ENCODE measurements at regions not wholly inside any gene's neighbourhood (a gene's known extent, or its start where the extent isn't known, plus 50 kb on each side); places are given as distances from the start of the nearest gene placed in this dataset.

DNA sequence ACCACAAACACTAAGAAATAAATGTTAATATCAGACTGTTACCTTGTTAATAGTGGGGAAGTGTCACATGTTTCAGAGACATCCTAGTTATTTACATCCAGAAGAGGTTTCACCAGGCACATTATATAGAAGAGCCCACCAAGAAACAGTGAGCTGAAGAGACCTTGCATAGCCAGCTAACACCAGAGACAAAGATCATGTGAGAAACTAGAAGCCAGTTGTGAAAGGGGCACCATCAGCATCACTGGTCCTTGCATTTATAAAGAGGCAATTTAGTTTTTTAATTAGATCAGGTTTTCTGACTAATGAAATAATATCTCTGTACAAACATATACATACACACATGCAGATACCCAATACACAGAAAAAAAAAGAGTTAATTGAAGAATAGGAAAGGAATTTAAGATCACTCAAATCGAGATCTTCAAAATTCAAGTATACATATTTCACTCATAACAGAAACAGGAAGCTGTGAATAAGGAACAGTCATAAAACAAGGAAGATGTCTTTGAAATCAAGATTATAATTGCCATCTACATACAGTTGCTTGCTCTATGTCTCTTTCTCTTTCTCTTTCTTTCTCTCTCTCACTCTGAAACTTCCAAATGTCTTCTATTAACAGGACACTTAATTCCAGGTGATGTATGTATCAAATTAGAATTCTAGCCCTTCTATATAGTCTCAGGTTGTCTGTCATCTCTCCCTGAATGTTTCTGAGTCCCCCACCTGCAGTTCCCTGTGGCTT is 348.7 kb downstream of the ETS1 start:
- H3K4me2 ChIP-seq (ENCODE audit: low read length), result no peak overlapping the region
- H4K20me1 ChIP-seq (ENCODE audit: insufficient read depth), result no peaks in the 10 kb centered on the region
- H3K79me2 ChIP-seq (replicated peaks; ENCODE audit: insufficient read depth, low read length), result no peaks in the 10 kb centered on the region
- H3K9me2 ChIP-seq (ENCODE audit: insufficient read depth, low read length), result no peaks in the 10 kb centered on the region
- no peak for TF ChIP-seq EZH2 (IDR thresholded peaks at IDR 0.05; ENCODE audit: borderline replicate concordance, insufficient read depth, low read length, poor library complexity, severe bottlenecking)
- TF ChIP-seq EP300 (conservative IDR thresholded peaks at IDR 0.05; ENCODE audit: poor library complexity, severe bottlenecking), result no peak
- TF ChIP-seq SMC3 (conservative IDR thresholded peaks at IDR 0.05; ENCODE audit: poor library complexity), result no peak
- TF ChIP-seq MXI1 (conservative IDR thresholded peaks at IDR 0.05; ENCODE audit: poor library complexity, severe bottlenecking), result no peak
- TF ChIP-seq, protein P1, sequence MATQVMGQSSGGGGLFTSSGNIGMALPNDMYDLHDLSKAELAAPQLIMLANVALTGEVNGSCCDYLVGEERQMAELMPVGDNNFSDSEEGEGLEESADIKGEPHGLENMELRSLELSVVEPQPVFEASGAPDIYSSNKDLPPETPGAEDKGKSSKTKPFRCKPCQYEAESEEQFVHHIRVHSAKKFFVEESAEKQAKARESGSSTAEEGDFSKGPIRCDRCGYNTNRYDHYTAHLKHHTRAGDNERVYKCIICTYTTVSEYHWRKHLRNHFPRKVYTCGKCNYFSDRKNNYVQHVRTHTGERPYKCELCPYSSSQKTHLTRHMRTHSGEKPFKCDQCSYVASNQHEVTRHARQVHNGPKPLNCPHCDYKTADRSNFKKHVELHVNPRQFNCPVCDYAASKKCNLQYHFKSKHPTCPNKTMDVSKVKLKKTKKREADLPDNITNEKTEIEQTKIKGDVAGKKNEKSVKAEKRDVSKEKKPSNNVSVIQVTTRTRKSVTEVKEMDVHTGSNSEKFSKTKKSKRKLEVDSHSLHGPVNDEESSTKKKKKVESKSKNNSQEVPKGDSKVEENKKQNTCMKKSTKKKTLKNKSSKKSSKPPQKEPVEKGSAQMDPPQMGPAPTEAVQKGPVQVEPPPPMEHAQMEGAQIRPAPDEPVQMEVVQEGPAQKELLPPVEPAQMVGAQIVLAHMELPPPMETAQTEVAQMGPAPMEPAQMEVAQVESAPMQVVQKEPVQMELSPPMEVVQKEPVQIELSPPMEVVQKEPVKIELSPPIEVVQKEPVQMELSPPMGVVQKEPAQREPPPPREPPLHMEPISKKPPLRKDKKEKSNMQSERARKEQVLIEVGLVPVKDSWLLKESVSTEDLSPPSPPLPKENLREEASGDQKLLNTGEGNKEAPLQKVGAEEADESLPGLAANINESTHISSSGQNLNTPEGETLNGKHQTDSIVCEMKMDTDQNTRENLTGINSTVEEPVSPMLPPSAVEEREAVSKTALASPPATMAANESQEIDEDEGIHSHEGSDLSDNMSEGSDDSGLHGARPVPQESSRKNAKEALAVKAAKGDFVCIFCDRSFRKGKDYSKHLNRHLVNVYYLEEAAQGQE (IDR thresholded peaks at IDR 0.05; ENCODE audit: borderline replicate concordance), result no peak
- no peak for TF ChIP-seq RAD21 (conservative IDR thresholded peaks at IDR 0.05)
- TF ChIP-seq, protein P2, sequence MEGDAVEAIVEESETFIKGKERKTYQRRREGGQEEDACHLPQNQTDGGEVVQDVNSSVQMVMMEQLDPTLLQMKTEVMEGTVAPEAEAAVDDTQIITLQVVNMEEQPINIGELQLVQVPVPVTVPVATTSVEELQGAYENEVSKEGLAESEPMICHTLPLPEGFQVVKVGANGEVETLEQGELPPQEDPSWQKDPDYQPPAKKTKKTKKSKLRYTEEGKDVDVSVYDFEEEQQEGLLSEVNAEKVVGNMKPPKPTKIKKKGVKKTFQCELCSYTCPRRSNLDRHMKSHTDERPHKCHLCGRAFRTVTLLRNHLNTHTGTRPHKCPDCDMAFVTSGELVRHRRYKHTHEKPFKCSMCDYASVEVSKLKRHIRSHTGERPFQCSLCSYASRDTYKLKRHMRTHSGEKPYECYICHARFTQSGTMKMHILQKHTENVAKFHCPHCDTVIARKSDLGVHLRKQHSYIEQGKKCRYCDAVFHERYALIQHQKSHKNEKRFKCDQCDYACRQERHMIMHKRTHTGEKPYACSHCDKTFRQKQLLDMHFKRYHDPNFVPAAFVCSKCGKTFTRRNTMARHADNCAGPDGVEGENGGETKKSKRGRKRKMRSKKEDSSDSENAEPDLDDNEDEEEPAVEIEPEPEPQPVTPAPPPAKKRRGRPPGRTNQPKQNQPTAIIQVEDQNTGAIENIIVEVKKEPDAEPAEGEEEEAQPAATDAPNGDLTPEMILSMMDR (IDR thresholded peaks at IDR 0.05; ENCODE audit: poor library complexity, severe bottlenecking), result no peak
- TF ChIP-seq TAF1 (IDR thresholded peaks at IDR 0.05; ENCODE audit: low read depth), result no peak
- TF ChIP-seq POLR2AphosphoS5 (IDR thresholded peaks at IDR 0.05), result no peak
- H3K4me3 ChIP-seq (ENCODE audit: low read length), result no peak overlapping the region
- H2AFZ ChIP-seq (ENCODE audit: low read depth, low read length), result no peak overlapping the region
- no peaks in the 10 kb centered on the region for H3K27me3 ChIP-seq (ENCODE audit: insufficient read depth, low read depth, low read length)
- no peak overlapping the region for H3K27ac ChIP-seq (ENCODE audit: low read length)
- H3F3A ChIP-seq (ENCODE audit: insufficient read depth, low read length, poor library complexity, severe bottlenecking), result no peaks in the 10 kb centered on the region
- no peak overlapping the region for H3K9ac ChIP-seq (ENCODE audit: low read length)
- no peaks in the 10 kb centered on the region for H3K36me3 ChIP-seq (ENCODE audit: insufficient read depth, low read length)
- no peaks in the 10 kb centered on the region for H3K9me3 ChIP-seq (ENCODE audit: low read length)

DNA sequence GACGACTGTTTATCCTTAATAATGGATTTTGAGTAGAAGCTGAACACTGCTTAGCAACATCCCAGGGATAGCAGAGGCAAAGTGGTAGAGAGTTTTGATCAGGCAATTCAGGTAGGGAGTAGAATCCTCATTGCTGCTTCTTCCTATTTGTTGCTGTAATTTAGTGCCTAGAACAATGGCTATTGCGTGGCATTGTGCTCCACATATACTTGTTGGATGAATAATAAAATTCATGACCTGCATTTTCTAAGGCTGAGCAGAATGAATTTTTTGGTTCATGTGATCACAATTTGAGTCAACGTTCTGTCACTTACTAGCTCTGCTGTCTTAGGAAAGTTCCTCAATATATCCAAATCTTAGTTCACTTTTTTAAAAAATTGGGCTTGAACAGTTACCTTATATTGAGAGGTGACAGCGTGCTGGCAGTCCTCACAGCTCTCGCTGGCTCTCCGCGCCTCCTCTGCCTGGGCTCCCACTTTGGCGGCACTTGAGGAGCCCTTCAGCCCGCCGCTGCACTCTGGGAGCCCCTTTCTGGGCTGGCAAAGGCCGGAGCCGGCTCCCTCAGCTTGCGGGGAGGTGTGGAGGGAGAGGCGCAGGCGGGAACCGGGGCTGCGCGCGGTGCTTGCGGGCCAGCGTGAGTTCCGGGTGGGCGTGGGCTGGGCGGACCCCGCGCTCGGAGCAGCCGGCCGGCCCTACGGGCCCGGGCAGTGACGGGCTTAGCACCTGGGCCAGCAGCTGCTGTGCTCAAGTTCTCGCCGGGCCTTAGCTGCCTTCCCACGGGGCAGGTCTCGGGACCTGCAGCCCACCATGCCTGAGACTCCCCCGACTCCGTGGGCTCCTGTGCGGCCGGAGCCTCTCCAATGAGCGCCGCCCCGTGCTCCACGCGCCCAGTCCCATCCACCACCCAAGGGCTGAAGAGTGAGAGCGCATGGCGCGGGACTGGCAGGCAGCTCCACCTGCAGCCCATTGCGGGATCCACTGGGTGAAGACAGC is 350.6 kb downstream of the ETS1 start:
- H3K79me2 ChIP-seq (replicated peaks; ENCODE audit: insufficient read depth, low read length), result no peaks in the 10 kb centered on the region
- no peaks in the 10 kb centered on the region for H3K9me3 ChIP-seq (ENCODE audit: low read length)
- no peaks in the 10 kb centered on the region for H3K36me3 ChIP-seq (ENCODE audit: insufficient read depth, low read length)
- H3K9me2 ChIP-seq (ENCODE audit: insufficient read depth, low read length), result no peaks in the 10 kb centered on the region
- no peaks in the 10 kb centered on the region for H4K20me1 ChIP-seq (ENCODE audit: insufficient read depth)
- H2AFZ ChIP-seq (ENCODE audit: low read depth, low read length), result no peak overlapping the region
- H3K27ac ChIP-seq (ENCODE audit: low read length), result no peak overlapping the region
- no peak overlapping the region for H3K4me3 ChIP-seq (ENCODE audit: low read length)
- H3K9ac ChIP-seq (ENCODE audit: low read length), result no peak overlapping the region
- H3F3A ChIP-seq (ENCODE audit: insufficient read depth, low read length, poor library complexity, severe bottlenecking), result no peaks in the 10 kb centered on the region
- no peak for TF ChIP-seq TAF1 (IDR thresholded peaks at IDR 0.05; ENCODE audit: low read depth)
- TF ChIP-seq MXI1 (conservative IDR thresholded peaks at IDR 0.05; ENCODE audit: poor library complexity, severe bottlenecking), result no peak
- no peak for TF ChIP-seq EP300 (conservative IDR thresholded peaks at IDR 0.05; ENCODE audit: poor library complexity, severe bottlenecking)
- no peak for TF ChIP-seq EZH2 (IDR thresholded peaks at IDR 0.05; ENCODE audit: borderline replicate concordance, insufficient read depth, low read length, poor library complexity, severe bottlenecking)
- TF ChIP-seq, protein P1 (IDR thresholded peaks at IDR 0.05; ENCODE audit: borderline replicate concordance), result no peak
- TF ChIP-seq, protein P2 (IDR thresholded peaks at IDR 0.05; ENCODE audit: poor library complexity, severe bottlenecking), result no peak
- no peak for TF ChIP-seq POLR2AphosphoS5 (IDR thresholded peaks at IDR 0.05)
- TF ChIP-seq RAD21 (conservative IDR thresholded peaks at IDR 0.05), result no peak
- TF ChIP-seq SMC3 (conservative IDR thresholded peaks at IDR 0.05; ENCODE audit: poor library complexity), result no peak
- H3K4me2 ChIP-seq (ENCODE audit: low read length), result no peak overlapping the region
- H3K27me3 ChIP-seq (ENCODE audit: insufficient read depth, low read depth, low read length), result no peaks in the 10 kb centered on the region
